SK-N-MC (cell line): ENCODE measurements at regions not wholly inside any gene's neighbourhood (a gene's known extent, or its start where the extent isn't known, plus 50 kb on each side); places are given as distances from the start of the nearest gene placed in this dataset.
"Not testable (repeated sequence)": the region's sequence is repeated elsewhere in the genome, so short reads cannot be mapped to it uniquely, and the experiment has no call there.

Experiments used
- DNase-seq: peaks from one replicate; pipeline ENCODE4 v3.0.0-alpha.2; 2011; ENCODE audit warnings: low read depth, low spot score
- H3K27ac ChIP-seq: fragments of 200-600 bp; sonication (generic); 2 replicates; pipeline ENCODE4 v1.5.1; 2016; ENCODE audit warnings: mixed run types
- H3K36me3 ChIP-seq: fragments of 200-600 bp; sonication (generic); 2 replicates; pipeline ENCODE4 v1.6.1; 2017; ENCODE audit warnings: antibody characterized with exemption, low read length, mixed read lengths; ENCODE audit not compliant: insufficient read depth
- H3K4me3 ChIP-seq: fragments of 200-600 bp; sonication (generic); 2 replicates; pipeline ENCODE4 v1.5.1; 2016
- H3K9ac ChIP-seq: fragments of 200-600 bp; sonication (generic); 2 replicates; pipeline ENCODE4 v1.8.0; 2017; ENCODE audit warnings: mixed run types, mixed read lengths; ENCODE audit not compliant: insufficient read length
- H3K9me3 ChIP-seq: fragments of 200-600 bp; sonication (generic); 2 replicates; pipeline ENCODE4 v1.6.1; 2017; ENCODE audit warnings: low read depth, mild to moderate bottlenecking, antibody characterized with exemption, low read length, moderate library complexity, mixed read lengths
- EZH2 ChIP-seq: fragments of 200-600 bp; sonication (generic); IDR thresholded peaks from one replicate; pipeline ENCODE4 v1.6.1; 2017; ENCODE audit warnings: antibody characterized with exemption
- FOXP2 ChIP-seq: optimal IDR thresholded peaks from 2 replicates; pipeline ENCODE3; 2011; ENCODE audit warnings: mild to moderate bottlenecking, moderate library complexity; ENCODE audit not compliant: insufficient read depth; ENCODE audit errors: extremely low read length, control extremely low read depth
- POLR2AphosphoS5 ChIP-seq: IDR thresholded peaks from 2 replicates; pipeline ENCODE4 v1.6.1; 2012; ENCODE audit warnings: mild to moderate bottlenecking, low read depth, low read length, borderline replicate concordance

GRCh38 chr5:92081958-92082712 is 699.0 kb upstream of the ARRDC3 start:
- no peak for DNase-seq
- Histone ChIP-seq H3K27ac (0 out of 2 replicates have a peak overlapping the region, but pooled peaks have one; percentile 5), H3K9ac (no peak overlapping the region), H3K4me3 (peak overlapping the region; percentile 14; the same call in 1 of the 2 replicates), H3K36me3 (no peaks in the 10 kb centered on the region), H3K9me3 (no peaks in the 10 kb centered on the region)
- no peak for TF ChIP-seq POLR2AphosphoS5
- no peak for TF ChIP-seq EZH2
- TF ChIP-seq FOXP2 = no peak

- no peak for DNase-seq
- no peak overlapping the region for H3K27ac ChIP-seq
- no peak overlapping the region for H3K4me3 ChIP-seq
- no peaks in the 10 kb centered on the region for H3K9me3 ChIP-seq
- no peak overlapping the region for H3K9ac ChIP-seq
- TF ChIP-seq FOXP2 = no peak
- no peak for TF ChIP-seq POLR2AphosphoS5
- no peak for TF ChIP-seq EZH2
- H3K36me3 ChIP-seq = no peaks in the 10 kb centered on the region
These were observed 687.7 kb upstream of the ARRDC3 start for GRCh38 chr5:92070786-92071185.

- DNase-seq = no peak
- no peaks in the 10 kb centered on the region for H3K9me3 ChIP-seq
- no peaks in the 10 kb centered on the region for H3K36me3 ChIP-seq
- no peak overlapping the region for H3K4me3 ChIP-seq
- H3K27ac ChIP-seq = no peak overlapping the region
- H3K9ac ChIP-seq = no peak overlapping the region
- no peak for TF ChIP-seq EZH2
- TF ChIP-seq POLR2AphosphoS5 = no peak
- TF ChIP-seq FOXP2 = no peak
These were observed 681.9 kb upstream of the ARRDC3 start for GRCh38 chr5:92064993-92065392.

- TF ChIP-seq FOXP2 (no peak), EZH2 (no peak), POLR2AphosphoS5 (no peak)
- no peak overlapping the region for H3K27ac ChIP-seq
- no peak overlapping the region for H3K4me3 ChIP-seq
- no peak overlapping the region for H3K9ac ChIP-seq
- no peak for DNase-seq
- no peaks in the 10 kb centered on the region for H3K36me3 ChIP-seq
- H3K9me3 ChIP-seq = no peaks in the 10 kb centered on the region
These were observed 668.6 kb upstream of the ARRDC3 start for GRCh38 chr5:92051741-92052140.

- DNase-seq = no peak
- Histone ChIP-seq H3K9ac (no peak overlapping the region), H3K9me3 (no peaks in the 10 kb centered on the region), H3K4me3 (no peak overlapping the region), H3K36me3 (no peaks in the 10 kb centered on the region), H3K27ac (no peak overlapping the region)
- TF ChIP-seq EZH2 = no peak
- no peak for TF ChIP-seq FOXP2
- TF ChIP-seq POLR2AphosphoS5 = no peak
These were observed 667.9 kb upstream of the ARRDC3 start for GRCh38 chr5:92050970-92051369.

- H3K27ac ChIP-seq = no peak overlapping the region
- H3K36me3 ChIP-seq = no peaks in the 10 kb centered on the region
- no peak overlapping the region for H3K9ac ChIP-seq
- H3K9me3 ChIP-seq = no peaks in the 10 kb centered on the region
- peak; percentile 44 for DNase-seq
- no peak for TF ChIP-seq EZH2
- no peak overlapping the region for H3K4me3 ChIP-seq
These were observed 659.0 kb upstream of the ARRDC3 start for GRCh38 chr5:92041911-92042660.

- Histone ChIP-seq H3K9ac (no peak overlapping the region), H3K27ac (no peak overlapping the region), H3K36me3 (no peaks in the 10 kb centered on the region), H3K4me3 (no peak overlapping the region), H3K9me3 (no peaks in the 10 kb centered on the region)
- TF ChIP-seq EZH2 = no peak
- TF ChIP-seq FOXP2 = no peak
- no peak for TF ChIP-seq POLR2AphosphoS5
- DNase-seq = no peak
These were observed 658.1 kb upstream of the ARRDC3 start for GRCh38 chr5:92041206-92041605.

GRCh38 chr5:92029792-92030191 is 646.7 kb upstream of the ARRDC3 start:
- H3K4me3 ChIP-seq, H3K36me3 ChIP-seq, DNase-seq, H3K9me3 ChIP-seq, H3K27ac ChIP-seq, H3K9ac ChIP-seq: not testable (repeated sequence)

- no peaks in the 10 kb centered on the region for H3K36me3 ChIP-seq
- H3K4me3 ChIP-seq = no peak overlapping the region
- no peaks in the 10 kb centered on the region for H3K9me3 ChIP-seq
- no peak overlapping the region for H3K9ac ChIP-seq
- DNase-seq = no peak
- H3K27ac ChIP-seq = no peak overlapping the region
- TF ChIP-seq FOXP2 (no peak), EZH2 (no peak), POLR2AphosphoS5 (no peak)
These were observed 640.4 kb upstream of the ARRDC3 start for GRCh38 chr5:92023555-92023954.
